Right ventricle myocardium superior (tissue), 1 donor: ENCODE measurements at regions not wholly inside any gene's neighbourhood (a gene's known extent, or its start where the extent isn't known, plus 50 kb on each side); places are given as distances from the start of the nearest gene placed in this dataset.
"Not testable (repeated sequence)": the region's sequence is repeated elsewhere in the genome, so short reads cannot be mapped to it uniquely, and the experiment has no call there.

Experiments used
- ATAC-seq: fragments of 200-7000 bp; cut with Tn5 transposase; one replicate; pipeline ENCODE4 v1.9.1; 2020; ENCODE audit warnings: mild to moderate bottlenecking; ENCODE audit not compliant: poor library complexity
- DNase-seq: peaks from one replicate; pipeline ENCODE4 v3.0.0-alpha.2; 2020
- intact Hi-C: fragments of 100-400 bp; cut with DNase I; formaldehyde crosslinking; loops from one replicate; pipeline ENCODE4 v1.11.2; 2022
- donor health status: DM: no; HTN: yes; CAD: no; lungs with severe emphysema.

DNA sequence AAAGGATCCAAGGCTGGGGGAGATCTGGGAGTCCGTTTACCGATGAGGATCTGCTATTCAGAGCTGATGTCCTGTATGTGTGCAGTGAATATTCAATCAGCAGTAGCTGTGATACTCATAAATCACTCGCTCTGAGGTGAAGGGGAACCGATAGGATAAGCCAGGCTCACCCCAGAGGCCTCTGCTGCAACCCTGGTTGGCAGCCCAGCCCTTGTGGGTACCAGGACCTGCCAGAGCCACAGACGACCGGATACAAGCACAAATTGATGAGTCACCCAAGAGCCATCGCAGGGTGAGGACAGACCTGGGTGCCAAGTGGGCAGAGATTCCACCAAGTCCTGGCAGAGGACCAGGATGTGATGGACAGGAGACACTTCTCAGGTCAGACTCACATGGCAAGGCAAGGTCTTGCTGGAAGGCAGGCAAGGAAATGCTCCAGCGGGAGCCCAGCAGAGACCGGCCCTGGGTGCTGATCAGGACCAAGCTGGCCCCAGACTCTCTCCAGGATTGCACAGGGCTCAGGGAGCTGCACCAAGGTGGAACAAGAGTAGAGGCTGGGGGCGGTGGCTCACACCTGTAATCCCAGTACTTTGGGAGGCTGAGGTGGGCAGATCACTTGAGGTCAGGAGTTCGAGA lies 112.2 kb upstream of the ZNF479 start:
- DNase-seq, ATAC-seq, intact Hi-C loops: not testable (repeated sequence)

- ATAC-seq (no peak), DNase-seq (no peak)
- intact Hi-C loops, result no loop called here
Observed at GRCh38 chr7:57245206-57245605, 113.0 kb upstream of the ZNF479 start.

- intact Hi-C loops, result no loop called here
- no peak for ATAC-seq
Observed at GRCh38 chr7:57250801-57251200, 118.6 kb upstream of the ZNF479 start.

DNA sequence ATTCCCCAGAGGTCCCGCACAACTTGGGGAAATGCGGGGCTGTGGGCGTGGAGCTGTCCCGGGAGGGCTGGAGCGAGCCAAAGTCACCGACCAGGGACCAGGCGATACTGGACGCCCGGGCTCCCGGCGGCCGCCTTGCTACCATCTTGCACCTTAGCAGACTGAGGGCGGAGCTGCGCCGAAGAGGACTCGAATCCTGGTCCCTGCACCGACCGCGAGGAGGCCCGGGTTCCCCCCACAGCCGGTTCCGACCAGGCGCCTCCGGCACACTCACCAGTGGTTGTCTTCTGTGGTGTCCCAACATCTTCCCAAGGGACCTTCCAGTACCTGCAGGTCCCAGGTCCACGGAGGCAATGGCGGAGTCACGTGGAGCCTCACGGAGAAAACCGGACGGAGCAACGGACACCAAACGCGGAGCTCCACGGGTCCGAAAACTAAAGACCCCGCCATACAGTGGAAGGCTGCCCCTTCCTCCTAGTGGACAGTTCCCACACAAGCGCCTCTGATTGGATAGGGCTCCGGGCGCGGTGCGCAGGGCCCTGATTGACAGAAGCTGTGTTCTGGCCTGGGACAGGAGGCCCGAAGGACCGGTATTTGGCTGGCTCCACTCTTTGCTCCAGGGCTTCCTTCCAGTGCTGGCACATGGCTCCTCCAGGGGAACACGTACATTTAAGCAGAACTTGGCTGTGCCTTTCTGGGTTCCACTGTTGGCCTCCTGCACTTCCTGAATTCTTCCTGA lies 124.6 kb upstream of the ZNF479 start:
- ATAC-seq, result no peak
- intact Hi-C loops, result no loop called here

More at GRCh38 chr7:57250801-57251200, 118.6 kb upstream of the ZNF479 start:
- no peak for DNase-seq

DNA sequence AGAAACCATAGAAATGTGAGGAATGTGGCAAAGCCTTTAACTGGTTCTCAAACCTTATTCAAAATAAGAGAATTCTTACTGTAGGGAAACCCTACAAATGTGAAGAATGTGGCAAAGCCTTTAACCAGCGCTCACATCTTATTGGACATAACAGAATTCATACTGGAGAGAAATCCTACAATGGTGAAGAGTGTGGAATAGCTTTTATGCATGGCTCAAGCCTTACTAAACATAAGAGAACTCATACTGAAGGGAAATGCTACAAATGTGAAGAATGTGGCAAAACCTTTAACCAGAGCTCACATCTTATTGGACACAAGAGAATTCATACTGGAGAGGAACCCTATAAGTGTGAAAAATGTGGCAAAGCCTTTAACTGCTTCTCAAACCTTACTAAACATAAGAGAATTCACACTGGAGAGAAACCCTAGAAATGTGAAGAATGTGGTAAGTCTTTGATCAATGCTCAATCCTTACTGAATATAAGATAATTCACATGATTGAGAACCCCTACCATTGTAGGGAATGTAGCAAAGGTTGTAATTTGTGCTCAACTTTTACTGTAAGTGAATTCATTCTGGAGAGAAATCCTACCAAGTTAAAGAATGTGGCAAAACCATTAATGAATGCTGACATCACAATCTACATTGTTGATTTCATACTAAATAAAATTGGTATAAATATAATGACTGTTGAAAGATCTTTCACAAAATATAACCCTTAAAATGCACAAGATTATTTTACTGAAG lies 142.5 kb upstream of the ZNF479 start:
- intact Hi-C loops, result no loop called here

More for the DNA sequence above, 124.6 kb upstream of the ZNF479 start:
- no peak for DNase-seq

DNA sequence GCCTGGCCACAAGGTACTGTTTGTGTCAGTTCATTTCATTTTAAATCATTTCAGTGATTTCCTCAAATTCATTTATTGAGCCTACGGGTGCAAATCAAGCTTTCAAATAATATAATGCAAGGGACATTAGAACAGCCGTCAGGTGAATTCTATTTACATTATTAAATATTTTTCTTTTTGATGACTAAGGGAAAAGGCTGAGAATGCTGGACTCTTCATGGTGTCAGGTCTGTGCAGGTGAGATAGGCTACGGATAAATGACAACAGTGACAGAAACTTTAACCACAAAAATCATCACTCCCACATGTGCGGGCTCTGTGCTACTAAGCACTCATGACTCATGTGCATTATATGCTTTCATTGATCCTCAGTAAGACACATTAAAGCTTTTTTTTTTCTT lies 149.2 kb upstream of the ZNF716 start:
- intact Hi-C loops, result no loop called here
- ATAC-seq (no peak), DNase-seq (no peak)

More for the DNA sequence above, 142.5 kb upstream of the ZNF479 start:
- ATAC-seq (no peak), DNase-seq (no peak)

- no peak for DNase-seq
- ATAC-seq, result peak; percentile 71
- intact Hi-C loops, result no loop called here
Observed at GRCh38 chr7:57305192-57305748, 144.7 kb upstream of the ZNF716 start.

GRCh38 chr7:57308631-57309408 lies 141.2 kb upstream of the ZNF716 start:
- intact Hi-C loops, result no loop called here
- DNase-seq, result no peak
- ATAC-seq, result peak; percentile 79

DNA sequence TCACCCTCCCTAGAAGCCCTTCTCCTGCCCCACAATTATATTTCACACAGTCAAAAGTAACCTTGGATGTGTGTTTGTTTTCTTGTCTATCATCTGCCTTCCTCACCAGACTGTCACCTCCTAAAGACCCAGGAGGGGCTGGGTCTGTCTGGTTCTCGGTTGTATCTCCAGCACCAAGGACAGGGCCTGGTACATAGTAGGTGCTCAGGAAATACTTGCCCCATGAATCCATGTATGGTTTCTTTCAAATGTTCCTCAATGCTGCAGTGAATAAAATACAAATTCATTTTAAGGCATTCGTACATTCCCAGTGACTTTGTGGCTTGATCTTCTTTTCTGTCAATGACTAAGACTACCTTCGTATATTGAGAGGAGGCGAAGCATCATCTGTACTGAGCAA lies 122.9 kb upstream of the ZNF716 start:
- no peak for ATAC-seq
- DNase-seq, result no peak
- intact Hi-C loops, result no loop called here

GRCh38 chr7:57328457-57328856 lies 121.5 kb upstream of the ZNF716 start:
- intact Hi-C loops, result no loop called here

GRCh38 chr7:57328963-57329362 lies 121.0 kb upstream of the ZNF716 start:
- ATAC-seq (no peak), DNase-seq (no peak)
- intact Hi-C loops, result no loop called here

More at GRCh38 chr7:57328457-57328856, 121.5 kb upstream of the ZNF716 start:
- DNase-seq, result peak; percentile 86
- ATAC-seq, result peak; percentile 97

DNA sequence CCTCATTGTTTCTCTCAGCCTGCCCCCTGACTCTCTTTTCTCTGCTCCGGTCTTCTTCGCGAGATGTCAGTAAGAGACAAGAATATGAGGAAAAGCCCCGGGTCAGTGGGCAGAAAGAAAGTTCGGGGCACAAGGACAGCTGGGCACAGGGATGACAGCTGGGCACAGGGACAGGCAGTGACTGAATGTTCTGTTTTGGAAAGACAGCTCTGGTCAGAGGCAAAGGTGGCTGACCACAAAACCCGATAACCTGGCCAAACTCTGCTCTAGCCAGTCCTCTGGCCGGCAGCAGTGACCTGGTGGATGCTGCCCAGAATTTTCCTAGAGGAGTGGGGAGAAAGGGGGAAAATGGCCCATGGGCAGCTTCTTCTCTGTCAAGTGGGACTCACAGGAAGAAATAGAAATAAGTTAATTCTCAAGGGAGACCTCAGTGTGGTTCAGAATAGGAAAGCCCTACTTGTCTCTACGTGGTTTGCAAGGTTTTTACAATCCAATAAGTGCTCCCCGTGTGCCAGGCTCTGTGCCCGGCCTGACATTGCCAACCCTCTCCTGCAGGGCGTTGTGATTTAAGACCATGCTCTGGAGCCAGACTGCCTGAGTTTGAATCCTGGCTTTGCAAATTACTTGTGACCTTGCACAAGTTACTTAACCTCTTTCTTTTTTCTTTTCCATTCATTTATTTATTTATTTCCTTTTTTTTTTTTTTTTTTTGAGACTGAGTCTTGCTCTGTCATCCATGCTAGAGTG lies 110.6 kb upstream of the ZNF716 start:
- DNase-seq (no peak), ATAC-seq (no peak)
- intact Hi-C loops, result no loop called here

DNA sequence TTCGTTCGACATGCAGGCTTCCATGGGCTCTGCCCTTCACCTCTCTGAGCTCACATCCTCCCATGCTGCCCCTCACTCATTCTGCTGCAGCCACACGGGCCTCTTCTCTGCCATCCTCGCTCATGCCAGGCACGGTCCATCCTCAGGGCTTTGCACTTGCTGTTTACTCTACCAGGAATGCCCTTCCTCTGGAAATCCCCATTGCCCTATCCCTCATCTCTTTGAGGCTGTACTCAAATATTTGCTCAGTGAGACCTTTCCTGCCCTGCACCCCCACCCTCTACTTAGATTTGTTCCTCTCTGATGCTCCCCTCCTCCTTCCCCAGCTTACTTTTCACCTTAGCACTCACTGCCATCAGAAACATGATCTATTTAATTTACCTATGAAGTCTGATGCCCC lies 107.0 kb upstream of the ZNF716 start:
- intact Hi-C loops, result no loop called here
- no peak for DNase-seq
- ATAC-seq, result no peak

GRCh38 chr7:57343901-57344622 lies 105.9 kb upstream of the ZNF716 start:
- intact Hi-C loops, result no loop called here
- DNase-seq (peak; percentile 83), ATAC-seq (peak; percentile 84)

DNA sequence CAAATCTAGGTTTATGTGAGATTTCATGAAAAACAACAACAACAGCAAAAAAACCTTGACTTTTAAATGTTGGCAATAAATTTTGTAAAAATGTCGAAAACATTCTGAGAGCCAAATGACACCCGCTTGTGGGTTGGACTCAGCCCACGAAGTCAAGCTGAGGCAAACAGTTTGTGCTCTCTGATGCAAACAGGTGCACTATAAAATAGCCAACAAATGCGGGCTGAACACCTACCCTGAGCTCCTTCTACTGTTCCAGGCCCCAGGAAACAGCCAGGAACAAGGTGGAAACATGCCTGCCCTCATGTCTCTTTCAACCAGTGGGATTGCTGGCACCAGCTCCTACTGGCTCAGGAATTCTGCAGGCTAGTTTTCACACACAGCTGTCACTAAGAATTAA lies 105.0 kb upstream of the ZNF716 start:
- intact Hi-C loops, result no loop called here
- ATAC-seq (no peak), DNase-seq (no peak)

- peak; percentile 82 for ATAC-seq
- intact Hi-C loops, result no loop called here
- DNase-seq, result peak; percentile 61
Observed at GRCh38 chr7:57348646-57349269, 101.2 kb upstream of the ZNF716 start.

DNA sequence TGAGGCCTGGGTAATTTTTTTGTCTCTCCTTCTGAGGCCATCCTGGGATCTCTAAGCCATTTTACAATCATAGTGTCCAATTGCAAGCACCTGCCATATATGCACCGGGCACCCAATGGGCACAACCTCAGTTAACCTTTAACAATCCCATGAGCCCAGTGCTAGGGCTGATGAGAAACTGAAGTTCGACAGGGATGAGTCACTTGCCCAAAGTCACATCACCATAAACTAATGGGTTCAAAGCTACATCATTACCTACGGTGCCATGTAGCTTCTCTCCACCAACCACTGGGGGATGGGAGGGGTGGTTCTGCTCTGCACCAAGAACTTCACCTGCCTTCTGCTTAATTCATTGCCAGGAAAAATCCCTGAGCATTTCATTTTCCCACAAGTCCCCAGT lies 95.8 kb upstream of the ZNF716 start:
- intact Hi-C loops, result no loop called here
- ATAC-seq (peak; percentile 11), DNase-seq (no peak)
